GM12878 (cell line): ENCODE measurements at regions not wholly inside any gene's neighbourhood (a gene's known extent, or its start where the extent isn't known, plus 50 kb on each side); places are given as distances from the start of the nearest gene placed in this dataset.

Experiments used
- ATAC-seq: fragments of 200-7000 bp; cut with Tn5 transposase; 3 replicates; pipeline ENCODE4 v1.9.1; 2020; ENCODE audit warnings: mild to moderate bottlenecking, moderate library complexity
- BruUV-seq: library from RNA; stranded (reverse); fragments of 400-500 nt; replicated peaks from 2 replicates; lab custom pipeline; 2021; lab: Mats Ljungman, UMichigan
- CTCF ChIA-PET: fragments of 300-600 bp; sonication (Branson Sonifier 250); formaldehyde crosslinking; extraction: SDS; loops from one replicate; lab custom pipeline; 2021; ENCODE audit warnings: inconsistent platforms; lab: Yijun Ruan, JAX
- POLR2A ChIA-PET: fragments of 350-600 bp; formaldehyde crosslinking; extraction: SDS; loops from one replicate; lab custom pipeline; 2021; ENCODE audit warnings: inconsistent platforms; lab: Charles Lee
- RAD21 ChIA-PET: fragments of 300-600 bp; sonication (Branson Sonifier 250); formaldehyde crosslinking; loops from one replicate; lab custom pipeline; 2023; ENCODE audit warnings: antibody characterized with exemption; ENCODE audit not compliant: unreplicated experiment; lab: Charles Lee
- SMC1A ChIA-PET: fragments of 300-600 bp; sonication (Branson Sonifier 250); formaldehyde crosslinking; loops from one replicate; lab custom pipeline; 2023; ENCODE audit not compliant: unreplicated experiment, uncharacterized antibody; lab: Charles Lee
- DNase-seq: peaks from one replicate; pipeline ENCODE4 v3.0.0-alpha.2; 2011; ENCODE audit warnings: low read depth, low spot score
- FAIRE-seq: peaks from 3 replicates; lab custom pipeline; 2011; peaks lifted over from hg19 to GRCh38; lab: Jason Lieb, UNC
- H2AFZ ChIP-seq: 2 replicates; pipeline ENCODE4 v1.6.0; 2011; ENCODE audit warnings: low read depth, low read length, control low read depth; ENCODE audit not compliant: control insufficient read depth
- H3K27ac ChIP-seq: 2 replicates; pipeline ENCODE4 v1.5.1; 2011; ENCODE audit warnings: control low read depth; ENCODE audit not compliant: control insufficient read depth, insufficient read depth
- H3K27me3 ChIP-seq, 2 experiments: replicated peaks in 1 of 2; 2 replicates each; pipeline versions ENCODE4 v1.6.0 to v1.6.1; 2011; ENCODE audit warnings: low read length in 1 of 2; ENCODE audit not compliant: control insufficient read depth in 2 of 2, insufficient read depth in 2 of 2
- H3K36me3 ChIP-seq, 2 experiments: 2 replicates each; pipeline ENCODE4 v1.5.1; 2011; ENCODE audit warnings: low read length in 1 of 2; ENCODE audit not compliant: control insufficient read depth in 2 of 2, insufficient read depth in 2 of 2
- H3K4me1 ChIP-seq: 2 replicates; pipeline ENCODE4 v1.6.1; 2011; ENCODE audit warnings: mild to moderate bottlenecking, low read length, moderate library complexity, mixed read lengths; ENCODE audit not compliant: control insufficient read depth, insufficient read depth
- H3K4me2 ChIP-seq: 2 replicates; pipeline ENCODE4 v1.6.0; 2011; ENCODE audit warnings: control low read depth; ENCODE audit not compliant: control insufficient read depth, insufficient read depth
- H3K4me3 ChIP-seq: fragments of 200-600 bp; sonication (generic); 2 replicates; pipeline ENCODE4 v1.5.1; 2016
- H3K79me2 ChIP-seq: 2 replicates; pipeline ENCODE4 v1.6.0; 2011; ENCODE audit warnings: low read length; ENCODE audit not compliant: control insufficient read depth, insufficient read depth
- H3K9ac ChIP-seq: 2 replicates; pipeline ENCODE4 v1.8.0; 2011; ENCODE audit warnings: low read length, control low read depth, mixed read lengths; ENCODE audit not compliant: control insufficient read depth, insufficient read depth
- H3K9me3 ChIP-seq: replicated peaks from 3 replicates; pipeline ENCODE4 v1.5.1; 2011; ENCODE audit warnings: mild to moderate bottlenecking, low read length; ENCODE audit not compliant: control insufficient read depth, insufficient read depth
- H4K20me1 ChIP-seq: 2 replicates; pipeline ENCODE4 v1.6.0; 2011; ENCODE audit not compliant: control insufficient read depth, insufficient read depth
- ASH2L ChIP-seq: fragments of 300-600, 200-600 bp; sonication (generic); IDR thresholded peaks from 2 replicates; pipeline ENCODE4 v1.6.1; 2017; ENCODE audit warnings: low read depth, mild to moderate bottlenecking, borderline replicate concordance
- CHD1 ChIP-seq: IDR thresholded peaks from 2 replicates; pipeline ENCODE4 v1.6.1; 2012; ENCODE audit warnings: low read depth, low read length, improper control_type of control experiment
- EED ChIP-seq: sonication (generic); IDR thresholded peaks from 2 replicates; pipeline ENCODE4 v1.6.1; 2016; ENCODE audit warnings: antibody characterized with exemption, low read depth
- ELK1 ChIP-seq: IDR thresholded peaks from 2 replicates; pipeline ENCODE4 v1.6.1; 2012; ENCODE audit warnings: low read depth, low read length, improper control_type of control experiment
- JUNB ChIP-seq: IDR thresholded peaks from 2 replicates; pipeline ENCODE4 v1.6.1; 2016; ENCODE audit warnings: antibody characterized with exemption, mild to moderate bottlenecking
- KDM1A ChIP-seq: fragments of 200-600 bp; sonication (generic); IDR thresholded peaks from 2 replicates; pipeline ENCODE4 v1.6.1; 2016; ENCODE audit warnings: borderline replicate concordance
- KLF5 ChIP-seq: fragments of 450-650 bp; IDR thresholded peaks from 2 replicates; pipeline ENCODE4 v1.6.1; 2014; ENCODE audit warnings: mild to moderate bottlenecking; ENCODE audit not compliant: partially characterized antibody
- MAX ChIP-seq: IDR thresholded peaks from 2 replicates; pipeline ENCODE4 v1.6.1; 2012; ENCODE audit warnings: low read depth, low read length, improper control_type of control experiment
- NFYA ChIP-seq: IDR thresholded peaks from 2 replicates; pipeline ENCODE4 v1.6.1; 2011; ENCODE audit warnings: low read depth, mild to moderate bottlenecking, low read length, improper control_type of control experiment, borderline replicate concordance
- PBX3 ChIP-seq: IDR thresholded peaks from 2 replicates; pipeline ENCODE4 v1.6.1; 2011; ENCODE audit warnings: mild to moderate bottlenecking, low read depth, low read length, moderate library complexity; ENCODE audit not compliant: insufficient replicate concordance
- POU2F2 ChIP-seq: IDR thresholded peaks from 3 replicates; pipeline ENCODE4 v1.6.1; 2011; ENCODE audit warnings: low read depth, mild to moderate bottlenecking, low read length, borderline replicate concordance
- RAD51 ChIP-seq: fragments of 450-650 bp; IDR thresholded peaks from 2 replicates; pipeline ENCODE4 v1.6.1; 2016; ENCODE audit warnings: moderate library complexity, mild to moderate bottlenecking, inconsistent platforms
- RELA ChIP-seq: fragments of 450-650 bp; IDR thresholded peaks from 2 replicates; pipeline ENCODE4 v1.8.0; 2014; ENCODE audit warnings: borderline replicate concordance; ENCODE audit not compliant: partially characterized antibody
- SRF ChIP-seq, 2 experiments: IDR thresholded peaks; 2 replicates each; pipeline ENCODE4 v1.6.1; 2011; ENCODE audit warnings: low read depth in 2 of 2, low read length in 2 of 2, mild to moderate bottlenecking in 1 of 2, moderate library complexity in 1 of 2
- STAT1 ChIP-seq: fragments of 450-650 bp; conservative IDR thresholded peaks from 2 replicates; pipeline ENCODE4 v1.6.1; 2014; ENCODE audit warnings: antibody characterized with exemption, mild to moderate bottlenecking
- SUZ12 ChIP-seq: fragments of 200-600 bp; sonication (generic); IDR thresholded peaks from one replicate; pipeline ENCODE4 v1.6.1; 2018; ENCODE audit warnings: antibody characterized with exemption, mild to moderate bottlenecking; ENCODE audit not compliant: unreplicated experiment
- TCF12 ChIP-seq: IDR thresholded peaks from 2 replicates; pipeline ENCODE4 v1.6.1; 2011; ENCODE audit warnings: low read depth, mild to moderate bottlenecking, low read length
- ZBTB33 ChIP-seq: fragments of 450-650 bp; IDR thresholded peaks from 2 replicates; pipeline ENCODE4 v1.6.1; 2017; ENCODE audit warnings: mild to moderate bottlenecking
- ZNF24 ChIP-seq: fragments of 450-650 bp; IDR thresholded peaks from 2 replicates; pipeline ENCODE4 v1.6.1; 2017; ENCODE audit warnings: antibody characterized with exemption, mild to moderate bottlenecking
- WGBS: methylation state at CpG from one replicate; pipeline ENCODE4 v1.1.6; 2016; ENCODE audit warnings: low lambda C conversion rate; ENCODE audit not compliant: insufficient replicate concordance, insufficient coverage; ENCODE audit errors: missing lambda C conversion rate; 5-methylcytosine and 5-hydroxymethylcytosine counted together
- in situ Hi-C: fragments of 300-500 bp; cut with MboI; formaldehyde crosslinking; loops from 9 replicates; pipeline ENCODE4 v1.14.3; 2018; ENCODE audit warnings: mixed read lengths
- intact Hi-C: fragments of 100-400 bp; cut with micrococcal nuclease; formaldehyde crosslinking; loops from one replicate; pipeline ENCODE4 v1.14.2; 2022; ENCODE audit not compliant: unreplicated experiment

- Histone ChIP-seq H3K27ac (no peak overlapping the region), H3K4me2 (no peak overlapping the region), H3K9ac (no peak overlapping the region), H3K36me3 (no peaks in the 10 kb centered on the region), H2AFZ (no peak overlapping the region), H4K20me1 (no peaks in the 10 kb centered on the region), H3K4me3 (no peak overlapping the region), H3K27me3 (no peaks in the 10 kb centered on the region), H3K9me3 (no peaks in the 10 kb centered on the region), H3K4me1 (no peaks in the 10 kb centered on the region), H3K79me2 (no peaks in the 10 kb centered on the region)
- DNase-seq (no peak), FAIRE-seq (no peak), ATAC-seq (no peak)
- ChIA-PET CTCF (interaction anchor here (0.9 to 1.4 kb wide), 2 partner anchors 15 to 93 kb away, joined by 3 read pairs; no protein-coding TSS in a partner anchor), SMC1A (interaction anchor here (1.1 to 1.5 kb wide), 2 partner anchors 9 to 134 kb away, joined by 3 read pairs; no protein-coding TSS in a partner anchor), POLR2A (no interaction called here), RAD21 (no interaction called here)
- TF ChIP-seq ZBTB33, result no peak
- no peak for TF ChIP-seq MAX
- TF ChIP-seq SRF (IDR thresholded peaks at IDR 0.05; ENCODE audit: low read depth in 2 of 2, low read length in 2 of 2), result no peak
- no peak for TF ChIP-seq TCF12
- no peak for TF ChIP-seq PBX3
- no peak for TF ChIP-seq JUNB
- TF ChIP-seq ASH2L, result no peak
- TF ChIP-seq CHD1, result no peak
- TF ChIP-seq ZNF24, result no peak
- TF ChIP-seq ELK1, result no peak
- no peak for TF ChIP-seq POU2F2
- TF ChIP-seq RELA, result no peak
- TF ChIP-seq RAD51, result no peak
- TF ChIP-seq NFYA, result no peak
- no peak for TF ChIP-seq STAT1
- no peak for TF ChIP-seq SUZ12
- TF ChIP-seq KDM1A, result no peak
- TF ChIP-seq EED, result no peak
- TF ChIP-seq KLF5, result no peak
- intact Hi-C loops, result no loop called here
- no TSS peak for BruUV-seq
- in situ Hi-C loops, result no loop called here
- 67% methylated on average over 3 of the region's 3 CpGs for WGBS
These were observed 84.7 kb upstream of the SOX5 start for GRCh38 chr12:24034160-24034559.
